DND-41 (cell line): ENCODE measurements at regions not wholly inside any gene's neighbourhood (a gene's known extent, or its start where the extent isn't known, plus 50 kb on each side); places are given as distances from the start of the nearest gene placed in this dataset.

Experiments
- ATAC-seq: fragments of 200-7000 bp; cut with Tn5 transposase; 3 replicates; pipeline ENCODE4 v1.9.1; 2021; ENCODE audit warnings: low read depth; ENCODE audit not compliant: insufficient read depth
- DNase-seq: peaks from one replicate; pipeline ENCODE4 v3.0.0-alpha.2; 2020
- H2AFZ ChIP-seq: 2 replicates; pipeline ENCODE4 v1.6.0; 2012; ENCODE audit warnings: low read depth, low read length
- H3K27ac ChIP-seq: 2 replicates; pipeline ENCODE4 v1.5.1; 2012; ENCODE audit warnings: low read length, inconsistent platforms
- H3K27me3 ChIP-seq: fragments of 200-600 bp; sonication (generic); 2 replicates; pipeline ENCODE4 v1.6.0; 2012; ENCODE audit warnings: low read length, mild to moderate bottlenecking, inconsistent platforms; ENCODE audit not compliant: insufficient read depth, poor library complexity
- H3K36me3 ChIP-seq: 2 replicates; pipeline ENCODE4 v1.5.1; 2012; ENCODE audit warnings: low read length, inconsistent platforms; ENCODE audit not compliant: insufficient read depth
- H3K4me1 ChIP-seq: 2 replicates; pipeline ENCODE4 v1.5.1; 2012; ENCODE audit warnings: mild to moderate bottlenecking, low read length; ENCODE audit not compliant: insufficient read depth
- H3K4me2 ChIP-seq: 2 replicates; pipeline ENCODE4 v1.6.0; 2012; ENCODE audit warnings: mild to moderate bottlenecking, moderate library complexity, low read length, inconsistent platforms; ENCODE audit not compliant: insufficient read depth
- H3K4me3 ChIP-seq, 2 experiments: fragments of 200-600 bp in 1 of 2; shearing (Covaris generic) in 1 of 2; 2 replicates each; pipeline ENCODE4 v1.5.1; 2012 to 2016; ENCODE audit warnings: inconsistent platforms in 2 of 2, low read length in 2 of 2, mild to moderate bottlenecking in 2 of 2, low read depth in 1 of 2, moderate library complexity in 1 of 2
- H3K79me2 ChIP-seq: 2 replicates; pipeline ENCODE4 v1.6.0; 2012; ENCODE audit warnings: low read length, inconsistent platforms; ENCODE audit not compliant: insufficient read depth
- H3K9ac ChIP-seq: 2 replicates; pipeline ENCODE4 v1.6.0; 2012; ENCODE audit warnings: low read depth, mild to moderate bottlenecking, inconsistent platforms, low read length, moderate library complexity
- H3K9me3 ChIP-seq: 2 replicates; pipeline ENCODE4 v1.5.1; 2012; ENCODE audit warnings: low read length, moderate library complexity, mild to moderate bottlenecking, inconsistent platforms; ENCODE audit not compliant: insufficient read depth, severe bottlenecking
- H4K20me1 ChIP-seq: 2 replicates; pipeline ENCODE4 v1.6.0; 2012; ENCODE audit warnings: low read length; ENCODE audit not compliant: insufficient read depth
- EZH2 ChIP-seq: IDR thresholded peaks from 3 replicates; pipeline ENCODE4 v1.6.1; 2012; ENCODE audit warnings: borderline replicate concordance, low read depth, mild to moderate bottlenecking, moderate library complexity, low read length, inconsistent platforms; ENCODE audit not compliant: severe bottlenecking
- TF ChIP-seq, protein P1 (sequence below): IDR thresholded peaks from 2 replicates; pipeline ENCODE4 v1.5.1; 2012; ENCODE audit warnings: borderline replicate concordance, low read length, moderate library complexity, mild to moderate bottlenecking; ENCODE audit not compliant: poor library complexity, severe bottlenecking; ENCODE audit errors: extremely low read depth

DNA sequence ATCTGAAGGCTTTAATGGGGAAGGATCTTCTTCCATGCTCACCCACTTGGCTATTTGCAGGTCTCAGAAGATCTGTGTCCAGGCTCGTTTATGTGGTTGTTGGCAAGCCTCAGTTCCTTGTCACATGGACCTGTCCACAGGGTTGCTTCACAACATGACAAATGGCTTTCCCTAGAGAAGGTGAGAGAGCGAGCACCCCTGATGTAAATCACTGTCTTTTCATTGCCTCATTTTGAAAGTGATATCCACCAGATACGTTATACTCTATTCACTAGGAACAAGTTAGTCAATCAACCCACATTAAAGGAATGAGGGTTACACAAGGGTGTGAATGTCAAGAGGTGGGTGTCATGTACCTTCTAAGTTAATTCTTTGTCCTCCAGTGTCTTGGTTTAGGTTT, 433.3 kb downstream of the RPS6KC1 start:
- Histone ChIP-seq H4K20me1 (no peaks in the 10 kb centered on the region), H3K27me3 (peaks cover 2% of the 10 kb centered on the region), H3K9me3 (no peaks in the 10 kb centered on the region), H3K36me3 (no peaks in the 10 kb centered on the region), H3K4me1 (no peaks in the 10 kb centered on the region), H3K9ac (no peak overlapping the region), H3K4me3 (no peak overlapping the region), H2AFZ (no peak overlapping the region), H3K79me2 (no peaks in the 10 kb centered on the region), H3K27ac (no peak overlapping the region), H3K4me2 (no peak overlapping the region)
- no peak for TF ChIP-seq EZH2
- TF ChIP-seq, protein P1, sequence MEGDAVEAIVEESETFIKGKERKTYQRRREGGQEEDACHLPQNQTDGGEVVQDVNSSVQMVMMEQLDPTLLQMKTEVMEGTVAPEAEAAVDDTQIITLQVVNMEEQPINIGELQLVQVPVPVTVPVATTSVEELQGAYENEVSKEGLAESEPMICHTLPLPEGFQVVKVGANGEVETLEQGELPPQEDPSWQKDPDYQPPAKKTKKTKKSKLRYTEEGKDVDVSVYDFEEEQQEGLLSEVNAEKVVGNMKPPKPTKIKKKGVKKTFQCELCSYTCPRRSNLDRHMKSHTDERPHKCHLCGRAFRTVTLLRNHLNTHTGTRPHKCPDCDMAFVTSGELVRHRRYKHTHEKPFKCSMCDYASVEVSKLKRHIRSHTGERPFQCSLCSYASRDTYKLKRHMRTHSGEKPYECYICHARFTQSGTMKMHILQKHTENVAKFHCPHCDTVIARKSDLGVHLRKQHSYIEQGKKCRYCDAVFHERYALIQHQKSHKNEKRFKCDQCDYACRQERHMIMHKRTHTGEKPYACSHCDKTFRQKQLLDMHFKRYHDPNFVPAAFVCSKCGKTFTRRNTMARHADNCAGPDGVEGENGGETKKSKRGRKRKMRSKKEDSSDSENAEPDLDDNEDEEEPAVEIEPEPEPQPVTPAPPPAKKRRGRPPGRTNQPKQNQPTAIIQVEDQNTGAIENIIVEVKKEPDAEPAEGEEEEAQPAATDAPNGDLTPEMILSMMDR, result no peak
- ATAC-seq (no peak), DNase-seq (no peak)

DNA sequence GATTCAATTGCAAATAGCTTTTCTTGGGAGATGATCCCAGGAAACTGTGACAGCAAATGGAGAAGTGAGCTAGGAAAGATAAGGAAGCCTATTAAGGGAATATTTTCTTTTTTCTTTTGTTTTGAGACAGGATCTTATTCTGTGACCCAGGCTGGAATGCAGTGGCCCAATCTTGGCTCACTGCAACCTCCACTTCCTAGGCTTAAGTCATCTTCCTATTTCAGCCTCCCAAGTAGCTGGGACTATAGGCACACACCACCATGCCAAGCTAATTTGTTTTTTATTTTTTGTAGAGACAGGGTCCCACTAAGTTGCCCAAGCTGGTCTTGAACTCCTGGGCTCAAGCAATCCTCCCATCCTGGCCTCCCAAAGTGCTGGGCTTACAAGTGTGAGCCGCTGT, 433.7 kb downstream of the RPS6KC1 start:
- no peak for TF ChIP-seq EZH2
- TF ChIP-seq, protein P1, result no peak
- Histone ChIP-seq H3K27me3 (peaks cover 2% of the 10 kb centered on the region), H3K4me1 (no peaks in the 10 kb centered on the region), H3K79me2 (no peaks in the 10 kb centered on the region), H3K4me2 (no peak overlapping the region), H3K36me3 (no peaks in the 10 kb centered on the region), H3K27ac (no peak overlapping the region), H3K9me3 (no peaks in the 10 kb centered on the region), H4K20me1 (no peaks in the 10 kb centered on the region), H3K4me3 (no peak overlapping the region), H2AFZ (no peak overlapping the region), H3K9ac (no peak overlapping the region)
- DNase-seq (no peak), ATAC-seq (no peak)

DNA sequence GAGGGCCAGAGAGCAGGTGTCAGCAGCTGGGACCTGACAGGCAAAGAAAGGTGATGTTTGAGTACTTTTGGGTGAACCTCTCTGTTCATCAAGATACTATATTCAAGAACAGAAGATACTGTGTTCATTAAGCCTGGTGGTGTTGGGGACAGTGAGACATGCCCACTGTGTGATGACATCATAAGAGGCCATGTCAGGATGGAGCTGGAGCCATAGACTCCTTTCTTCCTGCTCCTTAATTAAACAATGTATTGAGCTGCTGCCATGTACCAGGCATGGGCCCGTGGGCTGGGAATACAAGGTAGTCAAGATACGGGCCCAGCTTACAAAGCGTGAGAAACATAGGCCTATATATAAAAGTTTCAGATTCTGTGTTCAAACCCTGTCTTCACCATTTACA, 435.4 kb downstream of the RPS6KC1 start:
- DNase-seq (no peak), ATAC-seq (no peak)
- Histone ChIP-seq H3K27ac (no peak overlapping the region), H3K79me2 (no peaks in the 10 kb centered on the region), H3K36me3 (no peaks in the 10 kb centered on the region), H2AFZ (no peak overlapping the region), H4K20me1 (no peaks in the 10 kb centered on the region), H3K9me3 (no peaks in the 10 kb centered on the region), H3K4me3 (no peak overlapping the region), H3K9ac (no peak overlapping the region), H3K27me3 (peaks cover 2% of the 10 kb centered on the region), H3K4me1 (no peaks in the 10 kb centered on the region), H3K4me2 (no peak overlapping the region)
- TF ChIP-seq EZH2, result no peak
- TF ChIP-seq, protein P1, result no peak

DNA sequence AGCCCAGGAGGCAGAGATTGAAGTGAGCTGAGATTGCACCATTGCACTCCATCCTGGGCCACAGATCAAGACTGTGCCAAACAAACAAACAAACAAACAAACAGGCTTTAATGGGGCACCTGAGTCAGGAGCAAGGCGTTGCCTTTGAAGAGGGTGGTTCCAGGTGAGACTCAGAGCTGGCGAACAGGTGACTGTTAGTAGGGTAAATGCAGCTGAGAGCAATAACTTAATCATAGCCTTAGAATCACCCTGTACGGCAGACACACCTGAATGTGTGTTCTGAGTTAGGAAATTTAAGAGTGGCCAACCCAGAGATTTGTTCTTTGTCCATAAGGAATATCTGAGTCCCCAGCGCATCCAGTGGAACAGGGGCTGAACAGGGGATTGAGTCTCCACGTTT, 440.4 kb downstream of the RPS6KC1 start:
- ATAC-seq (no peak), DNase-seq (no peak)
- Histone ChIP-seq H3K9me3 (no peaks in the 10 kb centered on the region), H3K4me1 (no peaks in the 10 kb centered on the region), H3K79me2 (no peaks in the 10 kb centered on the region), H3K4me2 (no peak overlapping the region), H3K27me3 (no peaks in the 10 kb centered on the region), H3K4me3 (no peak overlapping the region), H3K9ac (no peak overlapping the region), H3K36me3 (no peaks in the 10 kb centered on the region), H4K20me1 (no peaks in the 10 kb centered on the region), H3K27ac (no peak overlapping the region), H2AFZ (no peak overlapping the region)
- TF ChIP-seq, protein P1, result no peak
- no peak for TF ChIP-seq EZH2
